ENCODE measurements at regions not wholly inside any gene's neighbourhood (a gene's known extent, or its start where the extent isn't known, plus 50 kb on each side); places are given as distances from the start of the nearest gene placed in this dataset.
A peak's percentile ranks its signal among the peaks of the same experiment; 100 is the strongest.

GRCh38 chr3:124584552-124585391, 145.5 kb upstream of the UMPS start (continued):
- TF ChIP-seq NFAT5 (CRISPR knock-in tag; IDR thresholded peaks at IDR 0.05) (no peak), ATRX (CRISPR knock-in tag; IDR thresholded peaks at IDR 0.05; ENCODE audit: borderline replicate concordance) (no peak), DPF2 (CRISPR knock-in tag; IDR thresholded peaks at IDR 0.05; ENCODE audit: borderline replicate concordance, low read depth) (no peak), CBX2 (IDR thresholded peaks at IDR 0.05; ENCODE audit: low read depth, low read length) (no peak), CBX2 (CRISPR knock-in tag; IDR thresholded peaks at IDR 0.05; ENCODE audit: low read depth) (no peak), ARID4A (CRISPR knock-in tag; IDR thresholded peaks at IDR 0.05; ENCODE audit: borderline replicate concordance) (peak; percentile 64; the same call in 1 of the 2 replicates), ZNF644 (CRISPR knock-in tag; IDR thresholded peaks at IDR 0.05; ENCODE audit: low read depth) (no peak), ZKSCAN5 (CRISPR knock-in tag; IDR thresholded peaks at IDR 0.05) (no peak), NCOA2 (CRISPR knock-in tag; IDR thresholded peaks at IDR 0.05) (no peak), MTF2 (CRISPR knock-in tag; IDR thresholded peaks at IDR 0.05; ENCODE audit: borderline replicate concordance) (no peak; the same call in 1 of the 2 replicates), ZNF367 (CRISPR knock-in tag; IDR thresholded peaks at IDR 0.05; ENCODE audit: borderline replicate concordance) (no peak)
- TF ChIP-seq, protein P1, sequence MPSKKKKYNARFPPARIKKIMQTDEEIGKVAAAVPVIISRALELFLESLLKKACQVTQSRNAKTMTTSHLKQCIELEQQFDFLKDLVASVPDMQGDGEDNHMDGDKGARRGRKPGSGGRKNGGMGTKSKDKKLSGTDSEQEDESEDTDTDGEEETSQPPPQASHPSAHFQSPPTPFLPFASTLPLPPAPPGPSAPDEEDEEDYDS (CRISPR knock-in tag; IDR thresholded peaks at IDR 0.05), result peak; percentile 60; the same call in 1 of the 2 replicates
- TF ChIP-seq, protein P2, sequence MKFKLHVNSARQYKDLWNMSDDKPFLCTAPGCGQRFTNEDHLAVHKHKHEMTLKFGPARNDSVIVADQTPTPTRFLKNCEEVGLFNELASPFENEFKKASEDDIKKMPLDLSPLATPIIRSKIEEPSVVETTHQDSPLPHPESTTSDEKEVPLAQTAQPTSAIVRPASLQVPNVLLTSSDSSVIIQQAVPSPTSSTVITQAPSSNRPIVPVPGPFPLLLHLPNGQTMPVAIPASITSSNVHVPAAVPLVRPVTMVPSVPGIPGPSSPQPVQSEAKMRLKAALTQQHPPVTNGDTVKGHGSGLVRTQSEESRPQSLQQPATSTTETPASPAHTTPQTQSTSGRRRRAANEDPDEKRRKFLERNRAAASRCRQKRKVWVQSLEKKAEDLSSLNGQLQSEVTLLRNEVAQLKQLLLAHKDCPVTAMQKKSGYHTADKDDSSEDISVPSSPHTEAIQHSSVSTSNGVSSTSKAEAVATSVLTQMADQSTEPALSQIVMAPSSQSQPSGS (CRISPR knock-in tag; IDR thresholded peaks at IDR 0.05), result peak; percentile 38; the same call in 1 of the 2 replicates
- TF ChIP-seq, protein P3, sequence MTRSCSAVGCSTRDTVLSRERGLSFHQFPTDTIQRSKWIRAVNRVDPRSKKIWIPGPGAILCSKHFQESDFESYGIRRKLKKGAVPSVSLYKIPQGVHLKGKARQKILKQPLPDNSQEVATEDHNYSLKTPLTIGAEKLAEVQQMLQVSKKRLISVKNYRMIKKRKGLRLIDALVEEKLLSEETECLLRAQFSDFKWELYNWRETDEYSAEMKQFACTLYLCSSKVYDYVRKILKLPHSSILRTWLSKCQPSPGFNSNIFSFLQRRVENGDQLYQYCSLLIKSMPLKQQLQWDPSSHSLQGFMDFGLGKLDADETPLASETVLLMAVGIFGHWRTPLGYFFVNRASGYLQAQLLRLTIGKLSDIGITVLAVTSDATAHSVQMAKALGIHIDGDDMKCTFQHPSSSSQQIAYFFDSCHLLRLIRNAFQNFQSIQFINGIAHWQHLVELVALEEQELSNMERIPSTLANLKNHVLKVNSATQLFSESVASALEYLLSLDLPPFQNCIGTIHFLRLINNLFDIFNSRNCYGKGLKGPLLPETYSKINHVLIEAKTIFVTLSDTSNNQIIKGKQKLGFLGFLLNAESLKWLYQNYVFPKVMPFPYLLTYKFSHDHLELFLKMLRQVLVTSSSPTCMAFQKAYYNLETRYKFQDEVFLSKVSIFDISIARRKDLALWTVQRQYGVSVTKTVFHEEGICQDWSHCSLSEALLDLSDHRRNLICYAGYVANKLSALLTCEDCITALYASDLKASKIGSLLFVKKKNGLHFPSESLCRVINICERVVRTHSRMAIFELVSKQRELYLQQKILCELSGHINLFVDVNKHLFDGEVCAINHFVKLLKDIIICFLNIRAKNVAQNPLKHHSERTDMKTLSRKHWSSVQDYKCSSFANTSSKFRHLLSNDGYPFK (CRISPR knock-in tag; IDR thresholded peaks at IDR 0.05; ENCODE audit: borderline replicate concordance), result no peak

All from HepG2 (cell line).